ENCODE measurements at regions not wholly inside any gene's neighbourhood (a gene's known extent, or its start where the extent isn't known, plus 50 kb on each side); places are given as distances from the start of the nearest gene placed in this dataset.

GRCh38 chr2:128464456-128464855, 145.8 kb upstream of the HS6ST1 start:
- TF ChIP-seq REST (IDR thresholded peaks at IDR 0.05; ENCODE audit: insufficient replicate concordance, low read depth): no peak
- no peak for TF ChIP-seq CTCF (IDR thresholded peaks at IDR 0.05; ENCODE audit: insufficient read depth, low read length)
- TF ChIP-seq POLR2AphosphoS5 (IDR thresholded peaks at IDR 0.05; ENCODE audit: low read depth): no peak
- TF ChIP-seq GABPA (IDR thresholded peaks at IDR 0.05; ENCODE audit: low read depth): no peak

All from HL-60 (cell line).